NCI-H1092 treated with DMSO at 0.1 percent for 48 hours (cell line): ENCODE measurements at regions not wholly inside any gene's neighbourhood (a gene's known extent, or its start where the extent isn't known, plus 50 kb on each side); places are given as distances from the start of the nearest gene placed in this dataset.

ENCODE experiments used
- DNase-seq: peaks from one replicate; lab custom pipeline; 2025; lab: John Stamatoyannopoulos, UW

DNA sequence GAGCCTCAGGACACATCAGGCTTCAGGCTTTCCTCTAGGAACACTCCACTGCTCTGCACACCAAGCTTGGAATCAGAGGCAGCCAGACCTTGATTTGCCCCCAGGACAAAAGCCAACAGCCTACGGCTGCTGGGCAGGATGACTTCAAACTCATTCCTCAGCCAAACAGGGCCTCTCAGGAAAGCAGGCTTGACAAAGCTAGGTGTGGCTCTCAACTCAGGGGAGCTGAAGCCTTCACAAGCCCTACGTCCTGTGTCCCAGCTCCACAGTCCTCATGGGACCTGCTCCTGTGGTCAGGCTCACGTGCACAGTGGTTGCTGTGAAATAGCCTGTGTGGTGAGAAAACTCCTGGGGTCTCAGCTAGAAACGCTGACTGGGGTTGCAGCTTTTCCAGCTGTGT lies 398.9 kb upstream of the ZNF507 start:
- DNase-seq: no peak

DNA sequence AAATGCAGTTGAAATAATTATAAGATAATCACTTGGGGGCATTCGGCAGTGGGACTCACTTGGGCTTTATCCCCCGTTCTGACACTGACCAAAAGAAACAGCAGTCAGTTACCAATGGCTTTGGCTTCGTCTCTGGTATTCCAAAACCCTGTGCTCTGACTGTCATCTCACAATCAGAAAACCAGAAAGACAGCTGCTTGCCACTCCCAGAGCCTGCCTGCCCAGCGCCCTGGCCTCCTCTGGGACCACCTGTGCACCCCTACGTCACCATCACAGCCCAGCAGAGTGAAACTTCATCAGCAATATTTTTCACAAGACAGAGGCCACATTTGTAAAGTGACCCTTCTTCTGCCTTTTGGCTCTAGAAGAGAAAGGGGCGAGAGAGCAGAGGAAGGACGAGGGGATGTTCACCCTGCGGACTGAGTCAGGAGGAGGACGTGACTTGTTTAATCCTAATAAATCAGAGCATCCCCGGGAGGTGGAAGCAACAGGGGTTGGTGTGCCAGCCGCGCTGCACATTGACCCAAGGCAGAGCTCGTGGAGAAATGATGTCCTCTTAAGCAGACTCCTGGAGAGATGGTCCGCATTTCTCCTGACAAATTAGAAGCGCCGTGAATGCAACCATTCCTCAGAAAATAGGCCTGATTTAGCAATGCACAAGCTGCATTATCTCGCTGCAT lies 397.8 kb upstream of the ZNF507 start:
- DNase-seq: no peak

DNA sequence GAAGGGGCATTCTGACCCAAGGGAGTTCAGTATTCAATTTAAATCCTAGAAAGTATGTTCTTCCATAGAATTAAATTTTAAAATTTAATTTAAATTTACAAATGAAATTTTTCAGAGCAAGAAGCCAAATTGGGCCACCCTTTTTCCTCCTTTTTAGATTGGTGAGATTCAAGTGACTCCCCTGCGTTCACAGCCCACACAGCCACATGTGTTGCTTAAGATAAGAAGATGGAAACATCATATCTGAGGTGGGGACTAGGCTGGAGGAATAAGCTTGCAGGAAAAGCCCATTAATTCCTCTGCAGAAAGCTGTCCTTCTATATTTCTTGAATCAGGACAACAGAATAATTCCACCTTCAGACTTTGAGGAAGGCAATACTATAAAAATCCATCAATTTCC lies 392.7 kb upstream of the ZNF507 start:
- DNase-seq: no peak

DNA sequence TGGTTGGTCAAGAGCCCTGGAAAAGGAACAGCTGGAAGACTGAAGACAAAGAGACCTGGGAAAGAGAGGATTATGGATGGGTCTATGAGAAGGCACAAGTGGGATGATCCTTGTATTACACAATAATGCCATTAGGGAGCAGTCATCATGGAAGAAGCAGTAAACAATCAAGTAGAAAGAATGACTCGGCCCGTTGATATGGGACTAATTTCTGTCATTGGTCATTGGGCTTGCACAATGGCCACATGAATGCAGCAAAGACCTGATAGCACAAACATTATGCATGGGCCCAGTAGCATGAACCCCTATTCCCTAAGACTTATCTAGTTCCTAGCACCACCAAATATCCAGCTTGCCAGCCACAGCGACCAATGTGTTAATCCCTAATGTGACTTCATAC lies 390.3 kb upstream of the ZNF507 start:
- DNase-seq: no peak

DNA sequence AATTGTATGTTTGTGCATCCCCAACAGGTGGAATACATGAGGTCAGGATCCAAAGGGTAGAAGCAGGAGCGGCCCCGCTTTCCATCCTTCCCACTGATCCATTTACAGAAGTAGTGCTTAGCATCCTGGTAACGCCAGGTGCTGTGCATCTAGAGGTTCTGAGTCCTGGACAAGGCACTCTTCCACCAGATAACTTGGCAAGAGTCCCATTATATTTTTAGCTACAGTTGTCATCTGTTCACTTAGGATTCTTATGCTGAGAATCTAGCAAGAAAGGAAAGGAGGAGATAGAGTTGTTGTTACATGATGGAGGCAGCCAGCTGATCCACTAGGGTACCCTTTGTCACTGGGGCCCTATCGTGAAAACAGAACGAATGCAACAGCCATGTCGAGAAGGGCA lies 389.5 kb upstream of the ZNF507 start:
- DNase-seq: no peak

DNA sequence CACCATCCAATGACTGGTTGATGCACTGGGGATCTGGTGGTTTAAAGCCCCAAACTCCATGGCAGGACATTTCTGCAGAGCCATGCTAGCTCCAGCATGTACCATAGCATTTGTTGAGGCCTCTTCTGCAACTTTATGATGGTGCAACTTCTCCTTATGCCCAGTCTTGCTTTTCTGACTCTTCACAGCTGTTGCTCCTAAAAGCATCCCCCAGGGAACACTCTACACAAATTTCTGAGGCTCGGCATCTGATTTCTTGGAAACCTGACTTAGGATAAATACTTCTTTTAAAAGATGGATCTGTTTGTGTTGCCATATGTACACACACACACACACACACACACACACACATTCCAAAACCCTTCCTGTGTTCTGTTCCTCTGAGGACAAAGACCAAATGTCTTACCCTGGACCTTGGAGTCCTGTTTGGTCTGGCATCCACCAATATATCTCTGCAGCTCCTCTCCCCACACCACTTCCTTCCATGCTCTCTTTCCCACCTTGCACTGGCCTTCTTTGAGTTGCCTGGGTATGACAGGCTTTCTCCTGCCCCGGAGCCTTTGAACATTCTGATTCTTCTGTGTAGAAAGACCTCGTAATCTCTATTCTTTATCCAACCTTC lies 388.5 kb upstream of the ZNF507 start:
- DNase-seq: no peak

DNA sequence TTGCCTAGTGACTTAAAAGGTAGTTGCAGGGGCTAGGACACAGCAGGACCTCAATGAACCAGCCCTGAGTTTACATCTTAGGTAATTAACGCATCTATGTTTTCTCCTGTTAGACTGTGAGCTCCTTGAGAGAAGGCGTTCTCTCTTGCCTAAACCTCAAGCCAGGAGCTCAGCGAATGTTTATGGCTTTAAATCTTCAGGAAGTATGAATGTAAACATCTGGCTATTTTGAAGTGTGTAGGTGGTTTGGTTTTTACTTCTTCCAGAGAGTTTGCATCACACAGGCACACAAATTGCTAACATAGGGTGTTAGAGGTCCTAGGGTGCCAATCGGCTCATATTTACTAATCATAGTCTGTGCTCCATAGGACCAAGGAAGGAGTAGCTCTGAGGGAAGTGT lies 387.7 kb upstream of the ZNF507 start:
- no peak for DNase-seq

DNA sequence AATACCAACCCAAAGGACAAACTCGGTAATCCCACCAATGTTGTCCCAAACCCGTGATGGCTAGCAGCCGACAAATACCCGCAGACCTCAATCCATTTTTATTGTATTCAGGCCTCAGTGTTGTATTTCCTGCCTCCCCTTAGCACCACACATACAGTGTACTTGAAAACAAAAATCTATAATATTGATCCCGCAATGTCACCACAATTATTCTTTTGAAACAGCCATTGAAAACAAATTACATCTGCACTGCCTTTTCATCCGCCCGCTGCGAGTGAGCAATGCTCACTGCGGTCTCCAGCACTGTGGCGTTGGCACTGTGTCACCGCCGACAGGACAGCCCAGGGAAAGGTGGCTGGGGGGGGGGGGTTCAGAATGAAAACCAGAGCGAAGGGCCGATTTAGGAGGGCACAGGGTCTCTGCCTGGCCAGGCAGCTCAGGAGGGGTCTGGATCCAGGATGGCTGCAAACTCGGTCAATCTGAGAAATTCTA lies 385.8 kb upstream of the ZNF507 start:
- DNase-seq: no peak

DNA sequence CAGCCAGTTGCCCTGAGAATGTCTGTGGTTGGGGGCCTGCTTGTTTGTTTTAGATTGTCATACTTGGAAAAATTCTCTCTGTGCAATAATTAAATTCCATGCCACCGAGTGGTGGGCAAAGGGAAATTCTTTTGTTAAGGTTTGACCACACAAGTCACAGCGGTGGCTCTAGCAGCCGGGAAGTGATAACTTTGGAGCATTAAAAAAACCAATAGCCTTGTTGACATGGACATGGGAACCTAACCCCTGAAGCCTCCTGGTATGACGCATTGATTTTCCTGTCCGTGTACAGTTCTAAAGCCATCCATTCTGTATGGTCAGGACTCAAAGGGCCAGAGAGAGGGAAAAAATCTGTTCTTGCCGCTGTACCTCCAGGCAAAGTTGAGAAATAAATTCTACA lies 384.9 kb upstream of the ZNF507 start:
- no peak for DNase-seq

DNA sequence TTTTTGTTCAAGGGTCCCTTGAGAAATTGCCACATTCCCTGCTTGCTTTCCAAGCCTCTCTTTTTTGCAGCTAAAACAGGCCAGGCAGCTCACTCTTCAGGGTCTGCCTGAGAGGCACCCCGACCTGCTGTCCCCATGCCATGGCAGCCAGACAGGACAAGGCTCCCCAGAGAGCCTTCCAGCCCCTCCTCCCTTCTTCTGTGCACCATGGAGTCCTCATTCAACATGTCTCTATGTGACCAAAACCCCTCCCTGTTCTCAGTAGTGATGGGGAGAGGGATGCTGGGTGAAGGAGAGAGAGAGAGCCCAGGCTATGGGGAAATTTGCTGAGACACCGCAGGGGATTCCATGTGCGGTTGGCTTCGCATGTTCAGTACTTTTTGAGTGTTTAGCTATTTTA lies 384.2 kb upstream of the ZNF507 start:
- no peak for DNase-seq

DNA sequence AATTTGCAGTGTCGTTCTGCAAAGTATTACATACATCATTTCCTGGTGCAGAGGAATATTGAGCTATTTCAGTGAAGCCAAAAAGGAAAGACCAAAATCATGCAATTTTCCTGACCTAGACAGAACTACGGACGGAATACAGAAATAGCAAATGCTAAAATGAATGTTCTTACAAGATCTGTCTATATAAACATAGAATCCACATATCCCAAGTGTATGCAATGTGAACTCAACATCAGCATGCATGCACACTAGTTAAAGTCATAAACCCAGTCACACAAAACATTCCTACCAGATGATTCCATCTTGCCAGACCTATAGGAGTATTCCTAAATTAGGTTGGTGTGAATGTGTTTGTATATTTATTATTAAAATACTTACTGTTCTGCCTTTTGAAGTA lies 383.7 kb upstream of the ZNF507 start:
- no peak for DNase-seq

DNA sequence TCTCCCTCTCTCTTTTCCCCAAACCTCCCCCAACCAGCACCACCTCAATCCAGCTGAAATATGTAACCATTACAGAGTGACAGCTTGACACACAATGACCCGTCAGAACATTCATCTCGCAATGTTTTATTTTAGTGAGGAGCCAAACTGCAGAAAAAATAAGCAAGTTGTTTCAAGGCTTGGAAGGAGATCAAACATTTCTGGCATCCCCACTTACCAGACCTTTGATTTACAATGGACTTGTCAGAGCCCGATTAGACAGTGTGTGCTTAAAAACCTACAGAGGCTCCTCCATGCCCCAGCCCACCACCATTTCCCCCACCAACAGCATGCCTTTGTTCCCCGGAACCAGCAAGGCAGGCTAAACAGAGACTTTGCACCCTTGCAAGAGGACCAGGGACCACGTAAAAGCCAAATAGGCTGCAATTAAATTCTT lies 382.8 kb upstream of the ZNF507 start:
- no peak for DNase-seq

DNA sequence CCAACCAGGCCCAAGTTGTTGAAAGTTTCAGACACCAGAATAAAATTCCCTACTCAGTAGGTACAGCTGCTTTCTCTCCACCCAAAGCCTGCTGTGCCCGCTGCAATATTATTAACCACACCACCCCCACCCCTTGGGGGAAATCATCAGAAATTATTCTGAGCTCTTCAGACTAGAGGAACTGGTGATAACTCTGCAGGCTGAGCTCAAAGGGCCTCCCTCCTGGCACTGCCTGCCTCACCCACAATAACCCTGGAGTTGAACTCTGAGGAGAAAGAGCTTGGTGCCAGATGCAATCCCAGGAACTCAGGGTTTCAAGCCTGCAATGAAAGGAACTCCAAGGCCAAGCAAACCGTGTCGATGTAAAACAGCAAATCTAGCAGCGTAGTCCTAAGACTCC lies 381.7 kb upstream of the ZNF507 start:
- no peak for DNase-seq

DNA sequence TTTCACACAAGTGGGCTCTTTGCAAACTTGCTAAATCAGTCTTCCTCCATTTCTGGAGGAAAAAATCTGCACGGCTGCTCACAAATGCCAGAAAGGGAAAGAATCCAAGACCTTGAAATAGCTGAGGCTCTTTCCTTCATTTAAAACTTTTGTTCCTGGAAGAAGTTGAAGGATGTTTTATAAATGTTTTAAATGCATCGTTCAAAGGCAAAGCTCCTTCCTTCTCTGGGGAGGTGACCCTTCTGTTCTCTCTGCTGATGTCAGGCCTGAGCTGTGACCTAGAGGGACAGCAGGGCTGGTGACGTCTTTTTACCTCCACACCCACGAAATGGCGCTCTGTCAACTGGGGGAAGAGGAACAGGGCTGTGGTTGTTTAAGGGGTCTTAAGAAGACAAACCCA lies 376.4 kb upstream of the ZNF507 start:
- no peak for DNase-seq

DNA sequence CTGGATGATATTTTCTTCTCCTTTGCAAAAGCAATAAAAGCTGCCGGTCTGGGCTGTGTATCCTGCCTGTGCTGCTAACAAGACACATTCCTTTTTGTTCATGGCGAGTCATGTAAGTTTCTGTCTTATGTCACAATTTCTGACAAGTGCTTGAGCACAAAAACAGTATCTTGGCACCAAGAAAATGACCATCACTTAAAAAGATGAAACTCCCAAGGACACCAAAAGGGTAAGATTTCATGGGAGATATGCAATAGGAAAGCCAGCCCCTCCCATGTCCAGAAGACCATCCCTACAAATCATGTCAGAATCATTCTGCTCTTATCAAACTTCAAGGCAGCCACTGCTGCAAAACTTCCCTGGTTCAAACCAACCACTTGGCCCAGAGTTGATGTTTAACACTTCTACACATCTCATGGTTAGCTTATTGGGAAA lies 375.4 kb upstream of the ZNF507 start:
- DNase-seq: no peak

DNA sequence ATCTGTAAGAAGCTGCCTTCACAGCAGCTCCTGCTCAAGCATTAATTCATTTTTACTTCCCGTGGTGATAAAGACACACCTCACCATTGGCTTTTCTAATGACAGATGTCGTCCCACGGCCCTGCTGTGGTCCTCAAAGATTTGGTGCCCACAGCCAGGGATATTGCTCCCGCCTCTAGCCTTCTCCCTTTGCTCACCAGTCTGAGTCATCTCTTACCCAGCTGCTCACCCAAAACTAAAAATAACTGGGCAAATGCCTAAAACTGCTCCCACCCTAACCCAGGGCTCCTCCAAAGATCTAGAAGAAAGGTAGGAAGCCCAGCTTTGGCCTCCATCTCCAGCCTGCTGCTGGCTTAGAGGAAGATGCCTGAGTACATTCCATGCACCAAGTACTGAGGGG lies 371.1 kb upstream of the ZNF507 start:
- no peak for DNase-seq

DNA sequence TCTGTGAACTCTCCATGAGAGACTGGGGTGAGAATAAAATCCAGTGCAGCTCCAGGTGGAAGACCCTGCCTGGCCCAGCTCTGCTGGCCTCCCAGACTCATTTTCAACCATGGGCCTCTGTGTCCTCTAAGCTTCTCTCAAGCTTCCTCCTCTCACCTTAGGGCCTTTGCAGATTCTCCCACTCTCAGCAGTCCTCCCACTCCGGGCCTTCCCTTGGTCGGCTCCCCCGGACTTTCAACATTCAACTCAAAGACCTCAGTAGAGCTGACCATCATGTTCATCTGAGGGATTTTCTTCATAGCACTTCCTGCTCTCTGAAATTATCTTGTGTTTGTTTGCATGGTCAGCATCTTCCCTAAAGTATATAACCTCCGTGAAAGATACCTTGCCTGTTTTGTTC lies 370.5 kb upstream of the ZNF507 start:
- no peak for DNase-seq

DNA sequence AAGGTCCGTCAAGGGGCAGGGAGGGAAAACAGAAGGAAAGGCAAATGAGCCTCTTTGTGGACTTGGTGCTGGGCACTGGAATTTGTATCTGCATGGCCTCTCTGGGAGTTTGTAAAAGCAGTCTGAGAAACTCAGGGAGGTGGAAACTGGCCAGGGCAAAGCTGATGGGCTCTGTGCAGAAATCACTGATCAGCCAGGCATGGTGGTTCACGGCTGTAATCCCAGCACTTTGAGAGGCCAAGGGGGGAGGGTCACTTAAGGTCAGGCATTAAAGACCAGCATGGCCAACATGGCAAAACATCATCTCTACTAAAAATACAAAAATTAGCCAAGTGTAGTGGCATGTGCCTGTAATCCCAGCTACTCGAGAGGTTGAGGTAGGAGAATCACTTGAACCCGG lies 369.9 kb upstream of the ZNF507 start:
- DNase-seq: no peak

DNA sequence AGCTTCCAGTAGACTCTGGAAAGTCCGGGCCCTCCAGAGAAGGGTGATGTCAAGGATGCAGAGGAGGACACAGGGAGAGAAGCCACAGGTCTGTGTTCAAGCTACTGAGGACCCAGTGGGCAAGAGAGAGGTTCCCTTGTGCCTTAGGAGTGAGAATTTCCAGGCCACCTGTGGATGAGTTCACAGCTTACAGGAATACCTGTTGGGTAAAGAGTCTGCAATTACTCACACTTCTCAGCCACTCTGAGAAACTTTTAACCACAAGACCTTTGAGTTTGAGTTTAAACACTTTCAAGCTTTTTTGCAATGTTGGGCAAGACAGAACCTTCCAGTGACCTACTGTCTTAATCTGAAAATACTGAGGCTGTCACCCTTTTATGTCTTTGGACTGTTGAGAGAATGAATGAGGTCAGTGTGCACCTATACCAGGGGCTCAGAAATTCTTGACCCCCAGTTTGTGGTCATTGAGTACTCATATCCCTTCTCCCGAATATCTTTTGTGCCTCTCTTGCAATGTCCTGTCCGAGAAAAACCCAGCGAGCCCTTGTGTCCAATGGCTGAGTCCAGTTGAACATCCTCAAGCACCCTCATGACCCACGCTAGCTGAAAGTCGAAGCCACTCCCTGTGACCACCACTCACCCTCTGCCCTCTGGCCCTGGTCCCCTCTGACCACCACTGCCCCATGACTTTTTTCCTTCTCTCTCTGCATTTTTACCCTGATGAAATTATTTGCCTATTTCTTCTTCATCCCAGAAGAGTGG lies 368.5 kb upstream of the ZNF507 start:
- no peak for DNase-seq

DNA sequence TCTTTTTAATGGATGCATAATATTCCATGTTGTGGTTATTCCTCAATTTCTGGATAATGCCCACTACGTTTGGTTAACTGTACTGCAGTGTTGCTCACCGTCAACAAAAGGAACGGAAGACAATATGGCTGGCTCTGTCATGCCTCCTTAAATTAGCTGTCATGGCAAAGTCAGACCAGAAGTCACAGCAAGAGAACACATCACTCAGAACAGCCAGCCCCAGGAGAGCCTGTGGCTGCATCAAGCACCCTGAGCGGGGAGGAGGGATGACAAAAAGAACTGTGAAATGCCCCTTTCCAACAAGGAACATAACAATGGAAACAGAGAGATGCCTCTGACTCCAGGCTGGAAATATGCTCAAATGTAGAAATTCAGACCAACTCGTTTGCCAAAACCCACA lies 366.0 kb upstream of the ZNF507 start:
- no peak for DNase-seq

DNA sequence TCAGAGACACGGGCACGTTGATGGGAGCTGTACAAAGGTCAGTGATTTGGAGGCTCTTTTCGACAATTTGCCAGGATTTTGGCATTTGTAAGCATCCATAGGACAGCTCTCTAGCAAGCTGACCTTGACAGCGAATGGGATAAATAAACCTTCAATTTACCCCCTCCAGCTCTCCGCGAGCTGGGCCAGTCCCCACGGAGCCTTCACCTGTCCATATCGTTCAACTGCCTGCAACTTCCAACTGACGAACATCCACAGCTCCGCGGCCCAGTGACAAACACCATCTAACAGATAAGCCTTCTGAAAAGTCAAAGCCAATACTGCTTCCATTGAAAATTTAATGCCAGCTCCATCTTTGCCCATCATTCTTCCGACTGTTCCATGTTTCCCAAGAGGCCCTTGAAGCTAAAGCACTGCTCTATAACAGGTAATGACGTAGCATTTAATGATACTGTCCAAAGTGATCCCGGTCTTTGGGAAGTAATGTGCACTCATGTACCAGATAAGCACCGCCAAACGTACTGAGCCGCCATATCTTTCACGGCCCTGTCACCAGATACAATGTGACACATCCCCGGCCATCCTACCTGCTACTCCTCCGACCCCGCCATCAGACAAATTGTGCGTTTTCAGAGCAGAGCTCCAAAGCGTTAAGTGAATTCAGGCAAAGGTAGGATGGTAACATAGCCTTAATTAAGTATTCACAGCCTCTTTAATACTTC lies 365.3 kb upstream of the ZNF507 start:
- DNase-seq: no peak

DNA sequence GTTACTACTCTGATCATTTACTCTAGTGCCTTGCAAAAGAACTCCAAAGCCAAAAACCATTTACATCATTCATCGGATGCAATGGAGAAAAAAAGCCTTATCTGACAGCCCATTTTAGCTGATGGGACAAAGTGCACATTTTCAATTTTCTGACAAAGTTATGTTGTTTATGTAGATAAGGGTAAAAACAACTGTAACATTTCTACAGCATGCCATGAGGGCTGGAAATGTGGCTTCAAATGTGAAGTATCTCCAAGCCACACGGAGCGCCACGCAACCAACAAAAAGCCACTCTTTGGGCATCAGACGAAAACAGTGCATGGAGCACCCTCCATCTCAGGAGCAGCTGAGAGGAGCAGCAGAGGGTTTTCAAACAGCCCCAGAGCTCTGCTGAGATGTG lies 364.6 kb upstream of the ZNF507 start:
- no peak for DNase-seq

DNA sequence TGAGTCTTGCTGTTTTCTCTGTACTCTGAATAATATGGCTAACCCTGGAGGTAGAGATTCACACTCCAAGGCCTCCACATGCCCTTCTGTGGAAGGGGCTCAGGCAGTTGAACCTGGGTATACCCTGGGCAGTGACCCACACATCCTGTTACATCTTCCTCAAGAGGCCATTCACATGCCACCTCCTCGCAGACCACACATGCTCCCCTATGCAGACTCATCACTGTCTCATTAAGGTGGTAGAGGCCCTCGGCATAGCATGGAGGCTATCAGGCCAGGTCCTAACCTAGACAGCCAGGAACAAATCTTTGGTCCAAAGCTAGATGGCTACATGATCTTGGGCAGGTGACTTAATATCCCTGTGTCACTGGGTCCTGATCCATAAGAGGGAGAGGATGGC lies 363.9 kb upstream of the ZNF507 start:
- DNase-seq: no peak
